IMR-90 (cell line): ENCODE measurements at regions not wholly inside any gene's neighbourhood (a gene's known extent, or its start where the extent isn't known, plus 50 kb on each side); places are given as distances from the start of the nearest gene placed in this dataset.

Experiments used
- ATAC-seq: fragments of 200-7000 bp; cut with Tn5 transposase; 2 replicates; pipeline ENCODE4 v1.9.1; 2020; ENCODE audit warnings: low read depth, mild to moderate bottlenecking, moderate library complexity
- BruUV-seq: library from RNA; stranded (reverse); fragments of 400-500 nt; replicated peaks from 2 replicates; lab custom pipeline; 2021; lab: Mats Ljungman, UMichigan
- CTCF ChIA-PET: fragments of 300-600 bp; formaldehyde crosslinking; extraction: SDS; loops from one replicate; lab custom pipeline; 2021; ENCODE audit warnings: antibody characterized with exemption; lab: Yijun Ruan, JAX
- POLR2A ChIA-PET: fragments of 300-600 bp; sonication (Branson Sonifier 250); formaldehyde crosslinking; loops from one replicate; lab custom pipeline; 2022; ENCODE audit warnings: antibody characterized with exemption; ENCODE audit not compliant: unreplicated experiment; lab: Charles Lee
- DNase-seq: peaks from one replicate; pipeline ENCODE4 v3.0.0; 2013
- H2AFZ ChIP-seq: replicated peaks from 2 replicates; pipeline ENCODE3; 2013; ENCODE audit warnings: low read length, mild to moderate bottlenecking; ENCODE audit not compliant: poor library complexity
- H2AK5ac ChIP-seq: 2 replicates; pipeline ENCODE4 v1.6.1; 2013; ENCODE audit warnings: low read depth, low read length, inconsistent platforms
- H2AK9ac ChIP-seq: replicated peaks from 2 replicates; pipeline ENCODE3; 2013; ENCODE audit warnings: mild to moderate bottlenecking, low read depth, low read length, moderate library complexity; ENCODE audit not compliant: poor library complexity
- H2BK120ac ChIP-seq: 2 replicates; pipeline ENCODE4 v1.6.1; 2013; ENCODE audit warnings: low read depth, low read length, inconsistent platforms
- H2BK15ac ChIP-seq: 3 replicates; pipeline ENCODE4 v1.6.1; 2013; ENCODE audit warnings: low read depth, low read length, inconsistent platforms
- H2BK20ac ChIP-seq: 2 replicates; pipeline ENCODE4 v1.6.1; 2013; ENCODE audit warnings: low read depth, mild to moderate bottlenecking, inconsistent platforms, low read length, moderate library complexity
- H2BK5ac ChIP-seq: 2 replicates; pipeline ENCODE4 v1.6.1; 2013; ENCODE audit warnings: mild to moderate bottlenecking, low read depth, low read length, inconsistent platforms; ENCODE audit not compliant: poor library complexity, severe bottlenecking
- H3K14ac ChIP-seq: replicated peaks from 2 replicates; pipeline ENCODE4 v1.6.1; 2013; ENCODE audit warnings: low read depth, low read length, inconsistent platforms
- H3K18ac ChIP-seq: 2 replicates; pipeline ENCODE4 v1.6.1; 2013; ENCODE audit warnings: low read depth, low read length, control low read depth
- H3K23ac ChIP-seq: 2 replicates; pipeline ENCODE4 v1.6.1; 2013; ENCODE audit warnings: low read depth, low read length, inconsistent platforms
- H3K27ac ChIP-seq: 2 replicates; pipeline ENCODE4 v1.5.1; 2013; ENCODE audit warnings: mild to moderate bottlenecking, control low read depth, low read length; ENCODE audit not compliant: insufficient read depth
- H3K27me3 ChIP-seq: 2 replicates; pipeline ENCODE4 v1.6.1; 2013; ENCODE audit warnings: low read length; ENCODE audit not compliant: control insufficient read depth, insufficient read depth
- H3K36me3 ChIP-seq: 2 replicates; pipeline ENCODE4 v1.6.1; 2013; ENCODE audit warnings: low read length, mixed read lengths; ENCODE audit not compliant: control insufficient read depth, insufficient read depth
- H3K4ac ChIP-seq: 2 replicates; pipeline ENCODE4 v1.6.1; 2013; ENCODE audit warnings: low read depth, low read length, inconsistent platforms
- H3K4me1 ChIP-seq: 2 replicates; pipeline ENCODE4 v1.6.1; 2013; ENCODE audit warnings: low read length, mixed read lengths; ENCODE audit not compliant: control insufficient read depth, insufficient read depth
- H3K4me2 ChIP-seq: 2 replicates; pipeline ENCODE4 v1.6.1; 2013; ENCODE audit warnings: low read depth, mild to moderate bottlenecking, control low read depth, low read length, moderate library complexity
- H3K4me3 ChIP-seq: 2 replicates; pipeline ENCODE4 v1.5.1; 2013; ENCODE audit warnings: low read depth, mild to moderate bottlenecking, control low read depth, low read length, moderate library complexity; ENCODE audit not compliant: insufficient read depth
- H3K56ac ChIP-seq: 2 replicates; pipeline ENCODE4 v1.6.1; 2013; ENCODE audit warnings: low read length, inconsistent platforms; ENCODE audit not compliant: insufficient read depth; ENCODE audit errors: extremely low read depth
- H3K79me1 ChIP-seq, 2 experiments: 2 replicates each; pipeline ENCODE4 v1.6.1; 2013; ENCODE audit warnings: low read length in 2 of 2, inconsistent platforms in 1 of 2, low read depth in 1 of 2
- H3K9ac ChIP-seq: 2 replicates; pipeline ENCODE4 v1.6.1; 2013; ENCODE audit warnings: low read depth, low read length, control low read depth
- H3K9me1 ChIP-seq: 2 replicates; pipeline ENCODE4 v1.6.1; 2013; ENCODE audit warnings: low read length, inconsistent platforms; ENCODE audit not compliant: insufficient read depth
- H3K9me3 ChIP-seq: 2 replicates; pipeline ENCODE4 v1.6.1; 2013; ENCODE audit warnings: low read length; ENCODE audit not compliant: control insufficient read depth, insufficient read depth
- H4K20me1 ChIP-seq: 2 replicates; pipeline ENCODE4 v1.6.1; 2013; ENCODE audit warnings: low read length, inconsistent platforms; ENCODE audit not compliant: insufficient read depth
- H4K5ac ChIP-seq: 2 replicates; pipeline ENCODE4 v1.6.1; 2013; ENCODE audit warnings: mild to moderate bottlenecking, low read depth, low read length, control low read depth
- H4K8ac ChIP-seq, 2 experiments: 2 replicates each; pipeline ENCODE4 v1.6.1; 2013; ENCODE audit warnings: low read depth in 2 of 2, low read length in 2 of 2, control low read depth in 1 of 2, inconsistent platforms in 1 of 2
- H4K91ac ChIP-seq: 2 replicates; pipeline ENCODE4 v1.6.1; 2013; ENCODE audit warnings: low read depth, low read length, inconsistent platforms; ENCODE audit not compliant: insufficient read depth
- BHLHE40 ChIP-seq: fragments of 150-350 bp; IDR thresholded peaks from 2 replicates; pipeline ENCODE4 v1.6.1; 2016; ENCODE audit warnings: mild to moderate bottlenecking, low read depth, low read length
- CEBPB ChIP-seq: IDR thresholded peaks from 2 replicates; pipeline ENCODE4 v1.6.1; 2012; ENCODE audit warnings: low read depth, low read length, improper control_type of control experiment
- CHD1 ChIP-seq: IDR thresholded peaks from 2 replicates; pipeline ENCODE4 v1.6.1; 2012; ENCODE audit warnings: low read depth, low read length, improper control_type of control experiment
- FOS ChIP-seq: fragments of 150-350 bp; IDR thresholded peaks from 2 replicates; pipeline ENCODE4 v1.6.1; 2016; ENCODE audit warnings: low read depth, low read length
- MAFK ChIP-seq: IDR thresholded peaks from 2 replicates; pipeline ENCODE4 v1.6.1; 2012; ENCODE audit warnings: low read depth, low read length, improper control_type of control experiment
- MAZ ChIP-seq: IDR thresholded peaks from 2 replicates; pipeline ENCODE4 v1.6.1; 2012; ENCODE audit warnings: low read depth, mild to moderate bottlenecking, low read length, improper control_type of control experiment, moderate library complexity, borderline replicate concordance
- MXI1 ChIP-seq: IDR thresholded peaks from 2 replicates; pipeline ENCODE4 v1.6.1; 2012; ENCODE audit warnings: low read depth, mild to moderate bottlenecking, low read length, moderate library complexity, borderline replicate concordance
- NFE2L2 ChIP-seq: fragments of 150-350 bp; IDR thresholded peaks from 2 replicates; pipeline ENCODE4 v1.6.1; 2016; ENCODE audit warnings: low read depth, mild to moderate bottlenecking, low read length
- POLR2A ChIP-seq: IDR thresholded peaks from 2 replicates; pipeline ENCODE4 v1.6.1; 2012; ENCODE audit warnings: mild to moderate bottlenecking, low read depth, low read length
- RAD21 ChIP-seq: IDR thresholded peaks from 2 replicates; pipeline ENCODE4 v1.6.1; 2012; ENCODE audit warnings: low read length, improper control_type of control experiment
- RCOR1 ChIP-seq: IDR thresholded peaks from 2 replicates; pipeline ENCODE4 v1.6.1; 2012; ENCODE audit warnings: mild to moderate bottlenecking, low read length, improper control_type of control experiment; ENCODE audit not compliant: insufficient replicate concordance
- RFX5 ChIP-seq: IDR thresholded peaks from 2 replicates; pipeline ENCODE4 v1.8.0; 2012; ENCODE audit warnings: low read depth, mild to moderate bottlenecking, low read length, moderate library complexity
- SMC3 ChIP-seq: fragments of 150-350 bp; IDR thresholded peaks from 2 replicates; pipeline ENCODE4 v1.6.1; 2016; ENCODE audit warnings: low read depth, mild to moderate bottlenecking, antibody characterized with exemption, low read length, moderate library complexity
- dilution Hi-C: fragments of 300-500 bp; cut with HindIII; formaldehyde crosslinking; loops from one replicate; pipeline ENCODE4 v1.14.3; 2018; ENCODE audit warnings: low sequenced_read_pairs; ENCODE audit not compliant: unreplicated experiment
- in situ Hi-C: fragments of 300-500 bp; cut with MboI; formaldehyde crosslinking; loops from 3 replicates; pipeline ENCODE4 v1.14.3; 2019; ENCODE audit warnings: low sequenced_read_pairs, inconsistent platforms, mixed read lengths
- intact Hi-C: fragments of 100-400 bp; cut with micrococcal nuclease; formaldehyde crosslinking; loops from 2 replicates; pipeline ENCODE4 v1.10.0; 2022
- TF ChIP-seq, protein P1 (sequence below): fragments of 150-350 bp; IDR thresholded peaks from 2 replicates; pipeline ENCODE4 v1.6.1; 2016; ENCODE audit warnings: low read depth, mild to moderate bottlenecking, low read length, moderate library complexity, borderline replicate concordance
- TF ChIP-seq, protein P2 (sequence below): conservative IDR thresholded peaks from 2 replicates; pipeline ENCODE4 v1.5.1; 2012; ENCODE audit warnings: mild to moderate bottlenecking, low read depth, low read length, improper control_type of control experiment
- TF ChIP-seq, protein P3 (sequence below): fragments of 150-350 bp; IDR thresholded peaks from 2 replicates; pipeline ENCODE4 v1.6.1; 2017; ENCODE audit warnings: mild to moderate bottlenecking, antibody characterized with exemption, low read length, low read depth

DNA sequence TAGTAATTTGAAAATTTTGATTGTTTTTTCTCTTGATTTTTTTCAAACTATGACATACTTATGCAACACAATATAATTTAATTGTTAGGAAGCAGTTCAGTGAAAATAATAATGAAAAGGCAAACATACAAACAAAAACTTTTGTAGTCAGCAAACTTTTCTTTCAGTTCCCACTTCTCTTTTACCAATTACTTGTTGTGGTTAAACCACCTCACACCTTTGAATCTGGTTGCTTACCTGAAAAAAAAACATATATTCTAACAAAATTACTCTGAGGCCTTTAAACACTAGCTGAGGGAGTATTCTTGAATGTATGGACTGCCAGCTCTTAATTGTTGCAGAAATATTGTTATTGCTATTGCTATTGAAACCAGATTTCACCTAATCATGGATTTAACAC, 266.2 kb upstream of the SEMA3C start:
- H3K27me3 ChIP-seq: no peaks in the 10 kb centered on the region
- no peak overlapping the region for H2AK5ac ChIP-seq
- intact Hi-C loops: no loop called here
- H3K9me3 ChIP-seq: no peaks in the 10 kb centered on the region
- dilution Hi-C loops: no loop called here
- ChIA-PET CTCF (no interaction called here), POLR2A (interaction anchor here (0.6 kb wide), 1 partner anchor 308 kb away, joined by 3 read pairs; no protein-coding TSS in a partner anchor)
- no peak overlapping the region for H3K4me2 ChIP-seq
- BruUV-seq: no TSS peak
- H2BK120ac ChIP-seq: no peak overlapping the region
- 0 out of 2 replicates have a peak, but pooled peaks cover 2% of the 10 kb centered on the region for H3K4me1 ChIP-seq
- ATAC-seq (no peak), DNase-seq (no peak)
- no peaks in the 10 kb centered on the region for H3K36me3 ChIP-seq
- no peak overlapping the region for H3K9ac ChIP-seq
- no peak overlapping the region for H3K18ac ChIP-seq
- H2BK5ac ChIP-seq: no peak overlapping the region
- no peak overlapping the region for H3K27ac ChIP-seq
- H4K91ac ChIP-seq: no peak overlapping the region
- no peak overlapping the region for H3K56ac ChIP-seq
- no peak overlapping the region for H3K23ac ChIP-seq
- no peaks in the 10 kb centered on the region for H3K79me1 ChIP-seq
- TF ChIP-seq NFE2L2 (no peak), BHLHE40 (no peak), CEBPB (no peak), RCOR1 (no peak), RFX5 (no peak), MXI1 (no peak), CHD1 (no peak), SMC3 (no peak), RAD21 (no peak), MAFK (no peak), POLR2A (no peak), MAZ (no peak), FOS (no peak)
- TF ChIP-seq, protein P1, sequence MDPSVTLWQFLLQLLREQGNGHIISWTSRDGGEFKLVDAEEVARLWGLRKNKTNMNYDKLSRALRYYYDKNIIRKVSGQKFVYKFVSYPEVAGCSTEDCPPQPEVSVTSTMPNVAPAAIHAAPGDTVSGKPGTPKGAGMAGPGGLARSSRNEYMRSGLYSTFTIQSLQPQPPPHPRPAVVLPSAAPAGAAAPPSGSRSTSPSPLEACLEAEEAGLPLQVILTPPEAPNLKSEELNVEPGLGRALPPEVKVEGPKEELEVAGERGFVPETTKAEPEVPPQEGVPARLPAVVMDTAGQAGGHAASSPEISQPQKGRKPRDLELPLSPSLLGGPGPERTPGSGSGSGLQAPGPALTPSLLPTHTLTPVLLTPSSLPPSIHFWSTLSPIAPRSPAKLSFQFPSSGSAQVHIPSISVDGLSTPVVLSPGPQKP: no peak
- TF ChIP-seq, protein P2, sequence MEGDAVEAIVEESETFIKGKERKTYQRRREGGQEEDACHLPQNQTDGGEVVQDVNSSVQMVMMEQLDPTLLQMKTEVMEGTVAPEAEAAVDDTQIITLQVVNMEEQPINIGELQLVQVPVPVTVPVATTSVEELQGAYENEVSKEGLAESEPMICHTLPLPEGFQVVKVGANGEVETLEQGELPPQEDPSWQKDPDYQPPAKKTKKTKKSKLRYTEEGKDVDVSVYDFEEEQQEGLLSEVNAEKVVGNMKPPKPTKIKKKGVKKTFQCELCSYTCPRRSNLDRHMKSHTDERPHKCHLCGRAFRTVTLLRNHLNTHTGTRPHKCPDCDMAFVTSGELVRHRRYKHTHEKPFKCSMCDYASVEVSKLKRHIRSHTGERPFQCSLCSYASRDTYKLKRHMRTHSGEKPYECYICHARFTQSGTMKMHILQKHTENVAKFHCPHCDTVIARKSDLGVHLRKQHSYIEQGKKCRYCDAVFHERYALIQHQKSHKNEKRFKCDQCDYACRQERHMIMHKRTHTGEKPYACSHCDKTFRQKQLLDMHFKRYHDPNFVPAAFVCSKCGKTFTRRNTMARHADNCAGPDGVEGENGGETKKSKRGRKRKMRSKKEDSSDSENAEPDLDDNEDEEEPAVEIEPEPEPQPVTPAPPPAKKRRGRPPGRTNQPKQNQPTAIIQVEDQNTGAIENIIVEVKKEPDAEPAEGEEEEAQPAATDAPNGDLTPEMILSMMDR: no peak
- TF ChIP-seq, protein P3, sequence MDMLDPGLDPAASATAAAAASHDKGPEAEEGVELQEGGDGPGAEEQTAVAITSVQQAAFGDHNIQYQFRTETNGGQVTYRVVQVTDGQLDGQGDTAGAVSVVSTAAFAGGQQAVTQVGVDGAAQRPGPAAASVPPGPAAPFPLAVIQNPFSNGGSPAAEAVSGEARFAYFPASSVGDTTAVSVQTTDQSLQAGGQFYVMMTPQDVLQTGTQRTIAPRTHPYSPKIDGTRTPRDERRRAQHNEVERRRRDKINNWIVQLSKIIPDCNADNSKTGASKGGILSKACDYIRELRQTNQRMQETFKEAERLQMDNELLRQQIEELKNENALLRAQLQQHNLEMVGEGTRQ: no peak
- H3K4me3 ChIP-seq: no peak overlapping the region
- H2BK20ac ChIP-seq: no peak overlapping the region
- H3K9me1 ChIP-seq: no peaks in the 10 kb centered on the region
- H2AFZ ChIP-seq: no peak overlapping the region
- in situ Hi-C loops: no loop called here
- H4K5ac ChIP-seq: no peak overlapping the region
- H4K20me1 ChIP-seq: no peaks in the 10 kb centered on the region
- H4K8ac ChIP-seq: no peak overlapping the region
- no peak overlapping the region for H3K14ac ChIP-seq
- H2AK9ac ChIP-seq: no peak overlapping the region
- H3K4ac ChIP-seq: no peak overlapping the region
- no peak overlapping the region for H2BK15ac ChIP-seq
